Tibial nerve (tissue), 4 donors: ENCODE measurements at regions not wholly inside any gene's neighbourhood (a gene's known extent, or its start where the extent isn't known, plus 50 kb on each side); places are given as distances from the start of the nearest gene placed in this dataset.

Experiments
- DNase-seq, 2 donors: peaks; one replicate each; pipeline ENCODE4 v3.0.0-alpha.2; 2019; ENCODE audit warnings: low spot score in 2 of 2
- H3K27ac ChIP-seq, 4 donors: fragments of 200-600 bp; sonication (generic) in 3 of 4; one replicate each; pipeline ENCODE4 v1.5.1; 2017 to 2019; ENCODE audit warnings: mild to moderate bottlenecking in 1 of 4
- H3K27me3 ChIP-seq, 2 donors: fragments of 200-600 bp; sonication (generic) in 1 of 2; one replicate each; pipeline versions ENCODE4 v1.5.1 to v1.6.0; 2017 to 2019
- H3K36me3 ChIP-seq, 3 donors: fragments of 200-600 bp; sonication (generic); one replicate each; pipeline ENCODE4 v1.5.1; 2018 to 2019
- H3K4me1 ChIP-seq, 4 donors: fragments of 200-600 bp; sonication (generic) in 3 of 4; one replicate each; pipeline ENCODE4 v1.5.1; 2017 to 2019
- H3K4me3 ChIP-seq, 4 donors: fragments of 200-600 bp; sonication (generic) in 3 of 4; one replicate each; pipeline ENCODE4 v1.5.1; 2017 to 2019; ENCODE audit warnings: mild to moderate bottlenecking in 1 of 4, moderate library complexity in 1 of 4
- H3K9me3 ChIP-seq, 4 donors: fragments of 200-600 bp; sonication (generic) in 3 of 4; one replicate each; pipeline ENCODE4 v1.5.1; 2017 to 2019
- EP300 ChIP-seq, 2 donors: sonication (generic); formaldehyde crosslinking; IDR thresholded peaks; one replicate each; pipeline ENCODE4 v1.6.1; 2017; ENCODE audit warnings: antibody characterized with exemption in 2 of 2, mild to moderate bottlenecking in 1 of 2
- POLR2A ChIP-seq, 2 donors: fragments of 450-650 bp; IDR thresholded peaks; one replicate each; pipeline ENCODE4 v1.6.1; 2017; ENCODE audit warnings: antibody characterized with exemption in 2 of 2, mild to moderate bottlenecking in 2 of 2, moderate library complexity in 2 of 2
- WGBS, 2 donors: methylation state at CpG; one replicate each; pipeline ENCODE4 v1.1.5; 2018; 5-methylcytosine and 5-hydroxymethylcytosine counted together
- TF ChIP-seq, protein P1 (sequence below), 5 experiments: fragments of 200-600 bp in 3 of 5; fragments of 450-650 bp in 2 of 5; sonication (generic) in 3 of 5; IDR thresholded peaks; one replicate each; pipeline ENCODE4 v1.5.1; 2016 to 2019; ENCODE audit warnings: antibody characterized with exemption in 5 of 5, mild to moderate bottlenecking in 3 of 5, moderate library complexity in 2 of 5

DNA sequence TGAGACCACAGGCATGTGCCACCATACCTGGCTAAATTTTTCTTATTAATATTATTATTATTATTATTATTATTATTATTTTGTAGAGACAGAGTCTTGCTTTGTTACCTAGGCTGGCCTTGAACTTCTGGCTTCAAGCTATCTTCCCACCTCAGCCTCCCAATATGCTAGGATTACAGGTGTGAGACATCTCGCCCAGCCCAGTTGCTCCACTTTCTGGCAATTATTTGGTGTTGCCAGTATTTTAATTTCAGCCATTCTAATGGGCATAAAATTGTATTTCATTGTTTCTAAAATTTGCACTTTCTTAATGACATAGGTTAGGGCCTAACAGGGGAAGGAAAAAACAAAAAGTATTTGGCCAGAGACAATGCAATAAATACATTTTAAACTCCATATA, 1217.6 kb upstream of the ALCAM start:
- TF ChIP-seq POLR2A (IDR thresholded peaks at IDR 0.05): no peak
- TF ChIP-seq, protein P1, sequence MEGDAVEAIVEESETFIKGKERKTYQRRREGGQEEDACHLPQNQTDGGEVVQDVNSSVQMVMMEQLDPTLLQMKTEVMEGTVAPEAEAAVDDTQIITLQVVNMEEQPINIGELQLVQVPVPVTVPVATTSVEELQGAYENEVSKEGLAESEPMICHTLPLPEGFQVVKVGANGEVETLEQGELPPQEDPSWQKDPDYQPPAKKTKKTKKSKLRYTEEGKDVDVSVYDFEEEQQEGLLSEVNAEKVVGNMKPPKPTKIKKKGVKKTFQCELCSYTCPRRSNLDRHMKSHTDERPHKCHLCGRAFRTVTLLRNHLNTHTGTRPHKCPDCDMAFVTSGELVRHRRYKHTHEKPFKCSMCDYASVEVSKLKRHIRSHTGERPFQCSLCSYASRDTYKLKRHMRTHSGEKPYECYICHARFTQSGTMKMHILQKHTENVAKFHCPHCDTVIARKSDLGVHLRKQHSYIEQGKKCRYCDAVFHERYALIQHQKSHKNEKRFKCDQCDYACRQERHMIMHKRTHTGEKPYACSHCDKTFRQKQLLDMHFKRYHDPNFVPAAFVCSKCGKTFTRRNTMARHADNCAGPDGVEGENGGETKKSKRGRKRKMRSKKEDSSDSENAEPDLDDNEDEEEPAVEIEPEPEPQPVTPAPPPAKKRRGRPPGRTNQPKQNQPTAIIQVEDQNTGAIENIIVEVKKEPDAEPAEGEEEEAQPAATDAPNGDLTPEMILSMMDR (IDR thresholded peaks at IDR 0.05): no peak
- TF ChIP-seq EP300 (IDR thresholded peaks at IDR 0.05): no peak
- Histone ChIP-seq H3K27ac (no peak overlapping the region), H3K36me3 (no peaks in the 10 kb centered on the region), H3K4me1 (no peaks in the 10 kb centered on the region), H3K27me3 (no peaks in the 10 kb centered on the region), H3K9me3 (no peaks in the 10 kb centered on the region), H3K4me3 (no peak overlapping the region)
- WGBS, 2 donors: 88 to 95% methylated on average over 1 of the region's 1 CpG
- no peak for DNase-seq

DNA sequence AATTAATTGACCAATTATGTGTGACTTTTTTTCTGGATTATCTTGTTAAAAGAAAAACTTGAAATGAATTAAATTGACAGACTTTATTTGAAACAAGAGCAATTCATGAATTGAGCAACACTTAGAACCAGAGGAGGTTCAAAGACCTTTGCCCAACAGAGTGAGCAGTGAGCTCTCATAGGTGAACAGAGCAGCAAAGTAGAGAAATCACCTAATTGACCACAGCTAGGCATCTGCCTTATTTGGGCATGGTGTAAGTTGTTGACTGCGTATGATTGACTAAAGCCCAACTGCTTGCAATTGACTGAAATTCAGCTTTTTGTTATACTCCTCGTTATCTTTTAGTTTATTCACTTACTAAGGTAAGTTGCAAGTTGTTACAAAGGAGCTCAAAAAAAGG, 1216.0 kb upstream of the ALCAM start:
- H3K9me3 ChIP-seq: no peaks in the 10 kb centered on the region
- TF ChIP-seq POLR2A (IDR thresholded peaks at IDR 0.05) (no peak), EP300 (IDR thresholded peaks at IDR 0.05) (no peak)
- TF ChIP-seq, protein P1 (IDR thresholded peaks at IDR 0.05): no peak
- H3K27ac ChIP-seq: no peak overlapping the region
- H3K4me1 ChIP-seq: no peaks in the 10 kb centered on the region
- H3K36me3 ChIP-seq: no peaks in the 10 kb centered on the region
- H3K4me3 ChIP-seq: no peak overlapping the region
- no peak for DNase-seq
- WGBS, 2 donors: 93 to 94% methylated on average over 2 of the region's 2 CpGs
- H3K27me3 ChIP-seq: no peaks in the 10 kb centered on the region

DNA sequence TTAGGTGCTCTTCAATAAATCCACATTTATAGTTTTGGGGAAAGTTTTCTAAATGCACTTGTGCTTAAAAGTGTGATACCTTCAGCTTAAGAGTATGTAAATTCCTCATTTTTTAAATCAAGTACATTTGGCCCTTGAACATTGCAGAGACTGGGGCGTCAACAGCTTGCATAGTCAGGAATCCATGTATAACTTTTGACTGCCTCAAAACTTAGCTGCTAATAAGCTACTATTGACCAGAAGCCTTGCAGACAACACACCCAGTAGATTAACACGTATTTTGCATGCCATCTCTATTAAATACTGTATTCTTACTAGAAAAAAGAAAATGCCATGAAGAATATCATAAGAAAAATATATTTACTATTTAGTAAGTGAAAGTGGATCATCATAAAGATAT, 1211.8 kb upstream of the ALCAM start:
- Histone ChIP-seq H3K9me3 (no peaks in the 10 kb centered on the region), H3K4me3 (no peak overlapping the region), H3K27me3 (no peaks in the 10 kb centered on the region), H3K27ac (no peak overlapping the region), H3K4me1 (peaks cover 0 to 5% (median 0%) of the 10 kb centered on the region in 4 donors), H3K36me3 (no peaks in the 10 kb centered on the region)
- no peak for DNase-seq
- TF ChIP-seq EP300 (IDR thresholded peaks at IDR 0.05): no peak
- TF ChIP-seq, protein P1 (IDR thresholded peaks at IDR 0.05): no peak
- TF ChIP-seq POLR2A (IDR thresholded peaks at IDR 0.05): no peak
- WGBS, 2 donors: 41 to 43% methylated on average over 2 of the region's 2 CpGs

DNA sequence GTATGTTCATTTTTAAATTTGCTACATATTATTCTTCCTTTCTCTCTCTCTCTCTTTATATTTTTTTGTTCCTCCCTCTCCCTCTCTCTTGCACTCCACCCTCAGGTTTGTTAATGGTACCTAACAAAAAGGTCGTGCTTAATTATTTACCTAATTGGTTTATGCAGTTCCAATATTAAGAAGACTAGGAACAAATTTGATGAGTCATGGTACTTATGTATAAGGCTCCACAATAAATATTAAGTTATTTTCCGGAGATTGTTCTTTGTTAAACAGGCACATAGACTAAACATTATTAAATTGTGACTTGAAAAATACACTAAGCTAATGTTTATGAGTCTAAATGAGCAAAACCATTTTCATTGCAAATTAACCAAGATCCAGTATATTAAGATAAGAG, 1200.8 kb upstream of the ALCAM start:
- Histone ChIP-seq H3K4me1 (no peaks in the 10 kb centered on the region), H3K27me3 (no peaks in the 10 kb centered on the region), H3K27ac (no peak overlapping the region), H3K4me3 (no peak overlapping the region), H3K36me3 (no peaks in the 10 kb centered on the region), H3K9me3 (peaks cover 0 to 17% (median 0%) of the 10 kb centered on the region in 4 donors)
- 86 to 87% methylated on average over 2 of the region's 2 CpGs for WGBS, 2 donors
- TF ChIP-seq EP300 (IDR thresholded peaks at IDR 0.05) (no peak), POLR2A (IDR thresholded peaks at IDR 0.05) (no peak)
- TF ChIP-seq, protein P1 (IDR thresholded peaks at IDR 0.05): no peak
- DNase-seq: no peak

DNA sequence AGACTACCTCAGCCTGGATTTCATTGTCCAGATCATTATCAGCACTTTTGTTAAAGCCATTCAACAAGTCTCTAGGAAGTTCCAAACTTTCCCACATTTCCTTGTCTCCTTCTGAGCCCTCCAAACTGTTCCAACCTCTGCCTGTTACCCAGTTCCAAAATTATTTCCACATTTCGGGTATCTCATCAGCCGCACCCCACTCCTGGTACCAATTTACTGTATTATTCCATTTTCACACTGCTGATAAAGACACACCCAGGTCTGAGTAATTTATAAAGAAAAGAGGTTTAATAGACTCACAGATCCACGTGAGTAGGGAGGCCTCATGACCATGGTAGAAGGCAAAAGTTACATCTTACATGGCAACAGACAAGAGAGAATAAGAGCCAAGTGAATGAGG, 1198.3 kb upstream of the ALCAM start:
- H3K9me3 ChIP-seq: peaks cover 0 to 17% (median 0%) of the 10 kb centered on the region in 4 donors
- TF ChIP-seq POLR2A (IDR thresholded peaks at IDR 0.05) (no peak), EP300 (IDR thresholded peaks at IDR 0.05) (no peak)
- TF ChIP-seq, protein P1 (IDR thresholded peaks at IDR 0.05): no peak
- H3K36me3 ChIP-seq: no peaks in the 10 kb centered on the region
- H3K4me3 ChIP-seq: no peak overlapping the region
- no peak for DNase-seq
- WGBS, 2 donors: 91% methylated on average over 3 of the region's 3 CpGs
- no peaks in the 10 kb centered on the region for H3K27me3 ChIP-seq
- H3K27ac ChIP-seq: no peak overlapping the region
- H3K4me1 ChIP-seq: no peaks in the 10 kb centered on the region
